ENCODE measurements at regions not wholly inside any gene's neighbourhood (a gene's known extent, or its start where the extent isn't known, plus 50 kb on each side); places are given as distances from the start of the nearest gene placed in this dataset.

- TF ChIP-seq, protein P1, sequence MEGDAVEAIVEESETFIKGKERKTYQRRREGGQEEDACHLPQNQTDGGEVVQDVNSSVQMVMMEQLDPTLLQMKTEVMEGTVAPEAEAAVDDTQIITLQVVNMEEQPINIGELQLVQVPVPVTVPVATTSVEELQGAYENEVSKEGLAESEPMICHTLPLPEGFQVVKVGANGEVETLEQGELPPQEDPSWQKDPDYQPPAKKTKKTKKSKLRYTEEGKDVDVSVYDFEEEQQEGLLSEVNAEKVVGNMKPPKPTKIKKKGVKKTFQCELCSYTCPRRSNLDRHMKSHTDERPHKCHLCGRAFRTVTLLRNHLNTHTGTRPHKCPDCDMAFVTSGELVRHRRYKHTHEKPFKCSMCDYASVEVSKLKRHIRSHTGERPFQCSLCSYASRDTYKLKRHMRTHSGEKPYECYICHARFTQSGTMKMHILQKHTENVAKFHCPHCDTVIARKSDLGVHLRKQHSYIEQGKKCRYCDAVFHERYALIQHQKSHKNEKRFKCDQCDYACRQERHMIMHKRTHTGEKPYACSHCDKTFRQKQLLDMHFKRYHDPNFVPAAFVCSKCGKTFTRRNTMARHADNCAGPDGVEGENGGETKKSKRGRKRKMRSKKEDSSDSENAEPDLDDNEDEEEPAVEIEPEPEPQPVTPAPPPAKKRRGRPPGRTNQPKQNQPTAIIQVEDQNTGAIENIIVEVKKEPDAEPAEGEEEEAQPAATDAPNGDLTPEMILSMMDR (IDR thresholded peaks at IDR 0.05; ENCODE audit: insufficient read depth, low read length, poor library complexity, severe bottlenecking), result no peak
- TF ChIP-seq EZH2phosphoT487 (conservative IDR thresholded peaks at IDR 0.05; ENCODE audit: low read length), result no peak
These were observed 169.2 kb upstream of the ATP6AP2 start for GRCh38 chrX:40411340-40412111.

All from SU-DHL-6 (cell line).